ENCODE measurements at regions not wholly inside any gene's neighbourhood (a gene's known extent, or its start where the extent isn't known, plus 50 kb on each side); places are given as distances from the start of the nearest gene placed in this dataset.

DNA sequence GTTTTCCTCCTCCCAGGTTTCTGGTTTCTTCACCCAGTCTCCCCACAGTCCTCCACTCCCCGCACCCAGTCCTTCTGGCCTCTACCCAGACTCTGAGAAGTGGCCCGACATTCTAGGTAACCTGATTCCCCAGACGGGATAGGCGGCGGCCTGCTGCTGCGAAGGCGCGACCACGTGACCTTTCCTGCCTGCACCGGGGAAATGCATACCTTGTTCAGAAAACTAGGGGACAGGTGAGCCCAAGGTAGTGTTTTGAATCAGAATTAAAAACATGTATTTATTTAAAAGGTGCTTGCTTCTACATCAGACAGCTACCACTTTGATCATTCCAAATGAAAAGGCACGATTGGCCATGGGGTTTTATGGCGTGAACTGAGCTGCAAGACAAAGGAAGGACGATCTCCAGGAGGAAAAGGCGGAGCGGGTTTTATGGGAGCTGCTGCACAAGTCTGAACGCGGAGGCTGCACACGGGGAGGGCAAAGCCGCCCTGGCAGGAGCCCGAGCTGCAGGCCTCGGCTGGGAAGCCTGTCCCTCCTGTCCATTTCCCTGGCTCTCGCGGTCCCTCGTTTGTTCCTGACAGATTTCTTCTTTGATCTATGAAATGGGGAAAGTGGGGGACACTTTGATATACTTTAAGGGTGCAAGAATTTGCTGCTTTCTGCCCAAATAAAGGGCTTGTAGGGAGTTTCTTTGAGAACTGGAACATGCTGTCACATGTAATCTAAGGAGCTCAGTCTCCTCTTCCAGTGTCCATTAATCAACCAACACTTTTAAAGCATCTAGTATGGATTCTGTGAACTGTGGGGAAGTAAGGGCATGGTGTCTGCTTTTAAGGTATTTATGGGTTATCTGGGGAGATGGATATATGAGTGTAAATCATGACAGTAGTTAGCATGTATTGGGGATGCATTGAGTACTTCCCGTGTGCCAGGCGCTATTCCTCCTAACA is 150.9 kb downstream of the SPRY1 start:
- TF ChIP-seq, protein P1, sequence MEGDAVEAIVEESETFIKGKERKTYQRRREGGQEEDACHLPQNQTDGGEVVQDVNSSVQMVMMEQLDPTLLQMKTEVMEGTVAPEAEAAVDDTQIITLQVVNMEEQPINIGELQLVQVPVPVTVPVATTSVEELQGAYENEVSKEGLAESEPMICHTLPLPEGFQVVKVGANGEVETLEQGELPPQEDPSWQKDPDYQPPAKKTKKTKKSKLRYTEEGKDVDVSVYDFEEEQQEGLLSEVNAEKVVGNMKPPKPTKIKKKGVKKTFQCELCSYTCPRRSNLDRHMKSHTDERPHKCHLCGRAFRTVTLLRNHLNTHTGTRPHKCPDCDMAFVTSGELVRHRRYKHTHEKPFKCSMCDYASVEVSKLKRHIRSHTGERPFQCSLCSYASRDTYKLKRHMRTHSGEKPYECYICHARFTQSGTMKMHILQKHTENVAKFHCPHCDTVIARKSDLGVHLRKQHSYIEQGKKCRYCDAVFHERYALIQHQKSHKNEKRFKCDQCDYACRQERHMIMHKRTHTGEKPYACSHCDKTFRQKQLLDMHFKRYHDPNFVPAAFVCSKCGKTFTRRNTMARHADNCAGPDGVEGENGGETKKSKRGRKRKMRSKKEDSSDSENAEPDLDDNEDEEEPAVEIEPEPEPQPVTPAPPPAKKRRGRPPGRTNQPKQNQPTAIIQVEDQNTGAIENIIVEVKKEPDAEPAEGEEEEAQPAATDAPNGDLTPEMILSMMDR (conservative IDR thresholded peaks at IDR 0.05), result no peak
- Mint-ChIP-seq H3K27ac (peak overlapping the region; percentile 86), H3K9me3 (peaks cover 4% of the 10 kb centered on the region), H3K4me3 (peak overlapping the region; percentile 84), H3K27me3 (no peaks in the 10 kb centered on the region), H3K4me1 (ENCODE audit: unreplicated experiment) (peaks cover 37% of the 10 kb centered on the region), H3K36me3 (peaks cover 7% of the 10 kb centered on the region)
- peak; percentile 76 for DNase-seq (ENCODE audit: extremely low spot score, unreplicated experiment)

DNA sequence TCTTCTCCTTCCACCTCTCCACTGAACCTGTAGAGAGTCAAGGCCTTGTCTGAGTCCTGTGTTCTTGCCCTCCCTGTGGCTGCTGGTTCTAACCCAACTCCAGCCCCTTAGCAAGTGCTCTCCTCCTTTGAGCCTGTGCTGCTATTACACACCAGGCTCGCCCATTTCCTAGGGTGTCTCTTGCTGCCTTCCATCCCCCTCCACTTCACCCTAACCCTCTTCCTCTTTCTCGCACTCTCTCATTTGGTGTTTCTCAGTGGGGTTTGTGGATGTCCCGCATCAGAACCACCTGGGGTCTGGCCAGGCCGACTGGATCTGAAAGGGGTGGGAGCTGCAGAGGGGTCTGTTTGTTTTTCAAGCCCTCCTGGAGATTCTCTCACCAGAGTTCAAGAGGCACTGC is 156.7 kb downstream of the SPRY1 start:
- peaks cover 4% of the 10 kb centered on the region for H3K9me3 Mint-ChIP-seq
- peak overlapping the region; percentile 96 for H3K27ac Mint-ChIP-seq
- no peak for DNase-seq (ENCODE audit: extremely low spot score, unreplicated experiment)
- peak overlapping the region; percentile 79 for H3K4me3 Mint-ChIP-seq
- H3K36me3 Mint-ChIP-seq, result peaks cover 3% of the 10 kb centered on the region
- peaks cover 48% of the 10 kb centered on the region for H3K4me1 Mint-ChIP-seq (ENCODE audit: unreplicated experiment)
- TF ChIP-seq, protein P1 (conservative IDR thresholded peaks at IDR 0.05), result no peak
- no peaks in the 10 kb centered on the region for H3K27me3 Mint-ChIP-seq

- Mint-ChIP-seq H3K4me1 (ENCODE audit: unreplicated experiment) (peaks cover 47% of the 10 kb centered on the region), H3K9me3 (peaks cover 4% of the 10 kb centered on the region), H3K4me3 (peak overlapping the region; percentile 79), H3K27me3 (no peaks in the 10 kb centered on the region), H3K27ac (peak overlapping the region; percentile 96), H3K36me3 (peaks cover 3% of the 10 kb centered on the region)
- DNase-seq (ENCODE audit: extremely low spot score, unreplicated experiment), result no peak
- TF ChIP-seq, protein P1 (conservative IDR thresholded peaks at IDR 0.05), result peak; percentile 22
Measured at GRCh38 chr4:123553733-123554637, 157.4 kb downstream of the SPRY1 start.

DNA sequence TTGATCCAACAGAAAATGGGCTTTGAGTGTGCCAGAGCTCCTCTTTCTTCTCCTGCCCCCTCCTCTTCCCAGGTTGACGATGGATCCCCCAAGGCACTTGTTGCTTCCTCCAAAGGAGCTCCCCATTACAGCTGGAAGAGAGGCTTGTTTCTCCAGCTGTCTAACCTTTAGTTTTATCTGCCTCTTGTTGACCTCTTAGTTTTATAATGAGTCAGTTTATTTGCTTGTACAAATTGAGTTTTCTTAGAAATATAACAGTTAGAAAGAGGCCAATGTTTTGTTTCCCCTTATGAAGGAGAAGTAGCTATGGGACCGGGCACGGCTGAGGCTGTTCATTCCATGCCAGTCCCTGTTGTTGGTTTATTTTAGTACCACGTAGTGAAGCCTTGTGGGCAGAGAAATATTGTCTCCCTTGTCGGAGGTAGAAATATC is 158.2 kb downstream of the SPRY1 start:
- H3K9me3 Mint-ChIP-seq, result peaks cover 4% of the 10 kb centered on the region
- peaks cover under 1% of the 10 kb centered on the region for H3K36me3 Mint-ChIP-seq
- TF ChIP-seq, protein P1 (conservative IDR thresholded peaks at IDR 0.05), result no peak
- no peak for DNase-seq (ENCODE audit: extremely low spot score, unreplicated experiment)
- H3K27me3 Mint-ChIP-seq, result no peaks in the 10 kb centered on the region
- H3K4me1 Mint-ChIP-seq (ENCODE audit: unreplicated experiment), result peaks cover 55% of the 10 kb centered on the region
- peak overlapping the region; percentile 79 for H3K4me3 Mint-ChIP-seq
- peak overlapping the region; percentile 96 for H3K27ac Mint-ChIP-seq

DNA sequence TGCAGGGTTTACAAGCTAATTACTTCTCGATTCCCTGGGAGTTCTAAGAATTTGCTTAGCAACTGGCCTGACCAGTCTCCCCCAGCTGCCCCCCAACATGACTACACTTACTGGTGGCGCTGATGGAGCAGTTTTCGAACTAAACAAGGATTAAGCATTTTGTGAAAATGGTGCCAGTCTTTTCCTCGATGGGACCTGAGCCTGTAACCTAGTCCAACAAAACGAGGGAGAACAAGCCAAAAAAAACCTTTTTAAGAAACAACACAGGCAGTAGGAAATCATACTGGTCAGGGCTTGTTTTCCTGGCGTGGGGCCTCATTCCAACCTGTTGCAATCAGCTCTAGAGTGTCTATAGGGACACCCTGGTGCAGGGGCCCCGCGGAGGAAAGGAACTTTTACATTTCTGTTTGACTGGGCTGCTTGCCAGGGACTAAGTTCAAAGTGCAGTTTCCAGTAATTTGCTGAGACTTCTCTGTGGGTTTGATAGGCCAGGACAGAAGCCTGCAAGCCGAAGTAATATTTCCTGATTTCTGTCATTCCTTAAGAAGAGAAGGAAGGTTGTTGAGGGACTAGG is 158.7 kb downstream of the SPRY1 start:
- peak; percentile 72 for DNase-seq (ENCODE audit: extremely low spot score, unreplicated experiment)
- Mint-ChIP-seq H3K4me3 (peak overlapping the region; percentile 79), H3K27ac (peak overlapping the region; percentile 96), H3K4me1 (ENCODE audit: unreplicated experiment) (peaks cover 60% of the 10 kb centered on the region), H3K36me3 (no peaks in the 10 kb centered on the region), H3K27me3 (no peaks in the 10 kb centered on the region), H3K9me3 (peaks cover 4% of the 10 kb centered on the region)
- TF ChIP-seq, protein P1 (conservative IDR thresholded peaks at IDR 0.05), result no peak
